GM12872 (cell line): ENCODE measurements at regions not wholly inside any gene's neighbourhood (a gene's known extent, or its start where the extent isn't known, plus 50 kb on each side); places are given as distances from the start of the nearest gene placed in this dataset.

Source experiments
- CTCF ChIP-seq: IDR thresholded peaks from 3 replicates; pipeline ENCODE4 v1.5.1; 2011; ENCODE audit warnings: low read depth, mild to moderate bottlenecking, low read length, moderate library complexity; ENCODE audit not compliant: insufficient read depth

GRCh38 chr22:22946131-22946530 lies 58.5 kb downstream of the IGLL5 start:
- no peak for TF ChIP-seq CTCF

- TF ChIP-seq CTCF = no peak
Measured at GRCh38 chr22:22948651-22949571, 61.3 kb downstream of the IGLL5 start.

DNA sequence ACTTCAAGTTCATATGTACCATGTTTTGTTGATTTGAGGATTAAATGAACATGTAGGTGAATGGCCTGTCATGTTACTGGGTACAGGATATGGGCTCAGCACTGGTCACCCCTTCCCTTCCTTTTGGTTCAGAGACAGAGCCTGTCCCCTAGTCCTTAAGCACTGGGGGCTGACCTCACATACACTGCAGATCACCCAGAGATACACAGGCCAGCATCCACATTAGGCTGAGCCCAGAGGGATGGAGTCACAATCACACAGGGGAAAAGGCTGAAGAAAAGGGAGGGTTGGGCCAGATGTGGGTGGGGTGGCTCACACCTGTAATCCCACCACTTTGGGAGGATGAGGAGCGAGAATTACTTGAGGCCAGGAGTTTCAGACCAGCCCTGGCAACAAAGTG lies 62.3 kb downstream of the IGLL5 start:
- TF ChIP-seq CTCF = no peak

- TF ChIP-seq CTCF = no peak
Measured at GRCh38 chr22:22951035-22951434, 63.4 kb downstream of the IGLL5 start.

DNA sequence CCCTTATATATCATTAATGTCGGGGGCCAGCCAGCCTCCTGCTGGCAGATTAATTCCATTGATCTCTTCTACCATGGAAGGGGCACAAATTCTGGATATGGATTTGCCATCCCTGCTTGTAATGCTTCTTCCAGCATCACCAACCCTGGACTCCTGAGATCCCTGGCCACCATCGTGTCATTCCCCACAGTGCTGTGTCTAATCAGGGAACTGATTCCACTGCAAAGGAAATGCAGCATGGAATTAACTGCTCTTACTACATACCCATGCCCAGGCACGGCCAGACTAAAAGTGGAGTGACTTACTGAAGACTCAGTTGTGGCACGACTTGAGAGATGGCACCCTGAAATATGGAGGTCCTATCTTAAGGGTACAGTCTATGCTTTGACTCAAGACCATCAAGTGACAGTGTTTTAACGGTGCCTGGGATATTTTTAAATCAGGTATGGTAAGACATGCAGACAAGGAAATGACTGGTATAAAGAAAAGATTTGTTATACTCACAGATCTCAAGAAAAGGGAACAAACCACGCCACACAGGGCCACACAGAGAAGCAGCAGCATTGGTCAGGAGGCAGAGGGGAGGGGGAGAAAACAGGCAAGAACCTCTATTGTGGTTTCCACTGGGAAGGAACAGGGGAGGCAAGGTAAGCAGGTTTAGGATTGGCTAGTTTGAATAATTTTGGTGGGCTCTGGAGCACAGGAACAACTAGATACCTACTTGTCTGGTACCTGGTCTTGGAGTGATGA lies 65.1 kb downstream of the IGLL5 start:
- TF ChIP-seq CTCF = no peak

DNA sequence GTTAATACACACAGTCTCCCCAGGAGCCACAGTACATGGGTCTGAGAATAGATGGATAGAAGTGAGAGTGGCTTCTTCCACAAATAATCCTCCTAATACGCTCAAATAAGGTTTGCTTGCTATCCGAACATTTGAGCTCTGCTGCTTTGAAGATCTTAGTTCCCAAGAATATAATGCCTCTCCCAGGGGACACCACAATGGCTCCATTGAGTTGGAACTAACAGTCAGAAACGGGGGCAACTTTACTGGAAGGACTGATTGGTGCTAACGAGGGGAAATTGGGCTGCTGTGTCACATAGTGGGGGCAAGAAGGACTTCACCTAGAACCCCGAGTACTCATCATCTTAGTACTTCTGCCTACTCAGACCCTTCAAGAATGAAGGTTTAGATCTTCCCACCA lies 66.2 kb downstream of the IGLL5 start:
- TF ChIP-seq CTCF = no peak

GRCh38 chr22:22954656-22955055 lies 67.0 kb downstream of the IGLL5 start:
- peak; percentile 83 for TF ChIP-seq CTCF
